Neural cell (in vitro differentiated cells): ENCODE measurements at regions not wholly inside any gene's neighbourhood (a gene's known extent, or its start where the extent isn't known, plus 50 kb on each side); places are given as distances from the start of the nearest gene placed in this dataset.

ENCODE experiments used
- H2AFZ ChIP-seq: fragments of 200-600, 300-800 bp; sonication (generic), shearing (Covaris generic); 2 replicates; pipeline ENCODE4 v1.6.0; 2014; ENCODE audit warnings: low read depth, mild to moderate bottlenecking, antibody characterized with exemption, low read length, moderate library complexity
- H3F3A ChIP-seq: fragments of 200-600 bp; shearing (Covaris generic); 2 replicates; pipeline ENCODE4 v1.6.1; 2016; ENCODE audit warnings: mild to moderate bottlenecking, moderate library complexity, mixed read lengths, antibody characterized with exemption, low read length; ENCODE audit not compliant: insufficient read depth, poor library complexity, severe bottlenecking
- H3K27ac ChIP-seq: fragments of 200-600, 300-800 bp; sonication (generic), shearing (Covaris generic); 2 replicates; pipeline ENCODE4 v1.5.1; 2014; ENCODE audit warnings: mild to moderate bottlenecking, low read length, moderate library complexity
- H3K27me3 ChIP-seq: fragments of 300-800, 200-600 bp; sonication (generic), shearing (Covaris generic); 2 replicates; pipeline ENCODE4 v1.6.0; 2014; ENCODE audit warnings: mild to moderate bottlenecking, low read depth, low read length, moderate library complexity; ENCODE audit not compliant: insufficient read depth
- H3K36me3 ChIP-seq: fragments of 300-800, 200-600 bp; sonication (generic), shearing (Covaris generic); 2 replicates; pipeline ENCODE4 v1.5.1; 2014; ENCODE audit warnings: mild to moderate bottlenecking, antibody characterized with exemption, low read length, moderate library complexity; ENCODE audit not compliant: insufficient read depth
- H3K4me2 ChIP-seq: fragments of 300-800, 200-600 bp; sonication (generic), shearing (Covaris generic); 2 replicates; pipeline ENCODE4 v1.6.0; 2014; ENCODE audit warnings: mild to moderate bottlenecking, low read length
- H3K4me3 ChIP-seq: fragments of 300-800, 200-600 bp; sonication (generic), shearing (Covaris generic); 2 replicates; pipeline ENCODE4 v1.5.1; 2014; ENCODE audit warnings: mild to moderate bottlenecking, low read length, moderate library complexity
- H3K79me2 ChIP-seq: fragments of 200-600 bp; shearing (Covaris generic); replicated peaks from 2 replicates; pipeline ENCODE4 v1.6.0; 2014; ENCODE audit warnings: mild to moderate bottlenecking, low read length, moderate library complexity; ENCODE audit not compliant: insufficient read depth
- H3K9ac ChIP-seq: fragments of 300-800, 200-600 bp; sonication (generic), shearing (Covaris generic); 2 replicates; pipeline ENCODE4 v1.6.1; 2016; ENCODE audit warnings: mild to moderate bottlenecking, low read length, mixed read lengths
- H3K9me2 ChIP-seq: fragments of 200-600 bp; shearing (Covaris generic); 2 replicates; pipeline ENCODE4 v1.6.1; 2016; ENCODE audit warnings: mild to moderate bottlenecking, low read length, mixed read lengths; ENCODE audit not compliant: insufficient read depth
- H3K9me3 ChIP-seq: fragments of 200-600, 300-800 bp; sonication (generic), shearing (Covaris generic); 2 replicates; pipeline ENCODE4 v1.6.1; 2016; ENCODE audit warnings: mild to moderate bottlenecking, mixed run types, low read length, moderate library complexity, mixed read lengths
- H4K20me1 ChIP-seq: fragments of 200-600 bp; shearing (Covaris generic); 2 replicates; pipeline ENCODE4 v1.6.1; 2016; ENCODE audit warnings: mild to moderate bottlenecking, mixed run types; ENCODE audit not compliant: insufficient read depth
- EP300 ChIP-seq: fragments of 450-650 bp; conservative IDR thresholded peaks from 2 replicates; pipeline ENCODE4 v1.6.1; 2014; ENCODE audit warnings: antibody characterized with exemption, mild to moderate bottlenecking, moderate library complexity; ENCODE audit not compliant: poor library complexity, severe bottlenecking
- POLR2AphosphoS5 ChIP-seq: IDR thresholded peaks from 2 replicates; pipeline ENCODE4 v1.6.1; 2012
- RAD21 ChIP-seq: fragments of 450-650 bp; conservative IDR thresholded peaks from 2 replicates; pipeline ENCODE4 v1.6.1; 2014; ENCODE audit warnings: antibody characterized with exemption, mild to moderate bottlenecking, moderate library complexity
- SMC3 ChIP-seq: fragments of 450-650 bp; conservative IDR thresholded peaks from 2 replicates; pipeline ENCODE4 v1.6.1; 2014; ENCODE audit warnings: antibody characterized with exemption, mild to moderate bottlenecking, moderate library complexity; ENCODE audit not compliant: poor library complexity
- TAF1 ChIP-seq: IDR thresholded peaks from 2 replicates; pipeline ENCODE4 v1.6.1; 2012; ENCODE audit warnings: low read depth
- TF ChIP-seq, protein P1 (sequence below): fragments of 450-650 bp; IDR thresholded peaks from 2 replicates; pipeline ENCODE4 v1.5.1; 2014; ENCODE audit warnings: antibody characterized with exemption, mild to moderate bottlenecking, moderate library complexity; ENCODE audit not compliant: poor library complexity, severe bottlenecking
- TF ChIP-seq, protein P2 (sequence below): IDR thresholded peaks from 2 replicates; pipeline ENCODE4 v1.6.1; 2012; ENCODE audit warnings: borderline replicate concordance

DNA sequence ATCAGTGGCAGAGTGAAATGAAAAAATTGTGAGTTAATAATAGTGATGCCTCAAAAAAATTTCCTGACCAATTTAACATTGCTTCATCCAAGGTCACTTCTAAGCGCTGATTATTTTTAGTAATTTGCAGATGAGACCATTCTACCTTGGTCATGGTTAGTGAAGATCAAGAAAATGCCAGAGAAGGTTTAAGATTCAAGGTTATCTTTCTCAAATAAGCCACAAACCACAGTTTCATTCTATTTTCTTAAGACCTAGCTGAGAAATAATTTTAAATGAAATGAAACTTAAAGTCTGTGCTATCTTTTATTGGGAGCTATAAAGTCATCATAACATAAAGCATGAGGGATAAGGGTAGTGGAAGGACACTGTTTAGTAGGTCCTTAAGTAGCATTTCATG is 353.9 kb upstream of the NAALADL2 start:
- no peaks in the 10 kb centered on the region for H3F3A ChIP-seq
- no peaks in the 10 kb centered on the region for H3K79me2 ChIP-seq
- no peak overlapping the region for H3K9ac ChIP-seq
- H3K36me3 ChIP-seq: no peaks in the 10 kb centered on the region
- H3K4me3 ChIP-seq: no peak overlapping the region
- no peak for TF ChIP-seq RAD21
- TF ChIP-seq, protein P1, sequence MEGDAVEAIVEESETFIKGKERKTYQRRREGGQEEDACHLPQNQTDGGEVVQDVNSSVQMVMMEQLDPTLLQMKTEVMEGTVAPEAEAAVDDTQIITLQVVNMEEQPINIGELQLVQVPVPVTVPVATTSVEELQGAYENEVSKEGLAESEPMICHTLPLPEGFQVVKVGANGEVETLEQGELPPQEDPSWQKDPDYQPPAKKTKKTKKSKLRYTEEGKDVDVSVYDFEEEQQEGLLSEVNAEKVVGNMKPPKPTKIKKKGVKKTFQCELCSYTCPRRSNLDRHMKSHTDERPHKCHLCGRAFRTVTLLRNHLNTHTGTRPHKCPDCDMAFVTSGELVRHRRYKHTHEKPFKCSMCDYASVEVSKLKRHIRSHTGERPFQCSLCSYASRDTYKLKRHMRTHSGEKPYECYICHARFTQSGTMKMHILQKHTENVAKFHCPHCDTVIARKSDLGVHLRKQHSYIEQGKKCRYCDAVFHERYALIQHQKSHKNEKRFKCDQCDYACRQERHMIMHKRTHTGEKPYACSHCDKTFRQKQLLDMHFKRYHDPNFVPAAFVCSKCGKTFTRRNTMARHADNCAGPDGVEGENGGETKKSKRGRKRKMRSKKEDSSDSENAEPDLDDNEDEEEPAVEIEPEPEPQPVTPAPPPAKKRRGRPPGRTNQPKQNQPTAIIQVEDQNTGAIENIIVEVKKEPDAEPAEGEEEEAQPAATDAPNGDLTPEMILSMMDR: no peak
- H3K9me2 ChIP-seq: no peaks in the 10 kb centered on the region
- H3K27ac ChIP-seq: no peak overlapping the region
- H3K27me3 ChIP-seq: no peaks in the 10 kb centered on the region
- H2AFZ ChIP-seq: no peak overlapping the region
- H4K20me1 ChIP-seq: no peaks in the 10 kb centered on the region
- no peaks in the 10 kb centered on the region for H3K9me3 ChIP-seq
- no peak overlapping the region for H3K4me2 ChIP-seq

DNA sequence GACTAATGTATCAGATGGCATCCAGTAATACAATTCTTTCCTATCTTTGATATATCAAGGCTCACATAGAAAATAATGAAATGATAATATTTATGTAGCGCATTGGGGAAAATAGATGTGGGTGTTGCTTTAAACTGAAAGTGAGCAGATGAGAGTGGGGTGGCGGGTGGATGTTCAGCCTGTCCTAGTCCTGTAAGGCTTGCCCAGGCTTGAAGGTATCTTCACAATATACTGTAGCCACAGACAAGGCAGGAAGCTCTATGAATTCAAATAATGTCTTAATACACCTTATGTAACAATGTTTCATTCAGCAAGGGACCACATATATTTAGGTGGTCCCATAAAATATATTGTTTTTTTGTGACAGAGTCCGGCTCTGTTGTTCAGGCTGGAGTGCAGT is 334.9 kb upstream of the NAALADL2 start:
- H3K9me2 ChIP-seq: no peaks in the 10 kb centered on the region
- H3K27me3 ChIP-seq: no peaks in the 10 kb centered on the region
- H3K27ac ChIP-seq: no peak overlapping the region
- TF ChIP-seq, protein P2, sequence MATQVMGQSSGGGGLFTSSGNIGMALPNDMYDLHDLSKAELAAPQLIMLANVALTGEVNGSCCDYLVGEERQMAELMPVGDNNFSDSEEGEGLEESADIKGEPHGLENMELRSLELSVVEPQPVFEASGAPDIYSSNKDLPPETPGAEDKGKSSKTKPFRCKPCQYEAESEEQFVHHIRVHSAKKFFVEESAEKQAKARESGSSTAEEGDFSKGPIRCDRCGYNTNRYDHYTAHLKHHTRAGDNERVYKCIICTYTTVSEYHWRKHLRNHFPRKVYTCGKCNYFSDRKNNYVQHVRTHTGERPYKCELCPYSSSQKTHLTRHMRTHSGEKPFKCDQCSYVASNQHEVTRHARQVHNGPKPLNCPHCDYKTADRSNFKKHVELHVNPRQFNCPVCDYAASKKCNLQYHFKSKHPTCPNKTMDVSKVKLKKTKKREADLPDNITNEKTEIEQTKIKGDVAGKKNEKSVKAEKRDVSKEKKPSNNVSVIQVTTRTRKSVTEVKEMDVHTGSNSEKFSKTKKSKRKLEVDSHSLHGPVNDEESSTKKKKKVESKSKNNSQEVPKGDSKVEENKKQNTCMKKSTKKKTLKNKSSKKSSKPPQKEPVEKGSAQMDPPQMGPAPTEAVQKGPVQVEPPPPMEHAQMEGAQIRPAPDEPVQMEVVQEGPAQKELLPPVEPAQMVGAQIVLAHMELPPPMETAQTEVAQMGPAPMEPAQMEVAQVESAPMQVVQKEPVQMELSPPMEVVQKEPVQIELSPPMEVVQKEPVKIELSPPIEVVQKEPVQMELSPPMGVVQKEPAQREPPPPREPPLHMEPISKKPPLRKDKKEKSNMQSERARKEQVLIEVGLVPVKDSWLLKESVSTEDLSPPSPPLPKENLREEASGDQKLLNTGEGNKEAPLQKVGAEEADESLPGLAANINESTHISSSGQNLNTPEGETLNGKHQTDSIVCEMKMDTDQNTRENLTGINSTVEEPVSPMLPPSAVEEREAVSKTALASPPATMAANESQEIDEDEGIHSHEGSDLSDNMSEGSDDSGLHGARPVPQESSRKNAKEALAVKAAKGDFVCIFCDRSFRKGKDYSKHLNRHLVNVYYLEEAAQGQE: no peak
- H3K9me3 ChIP-seq: no peaks in the 10 kb centered on the region
- no peak overlapping the region for H3K9ac ChIP-seq
- no peaks in the 10 kb centered on the region for H4K20me1 ChIP-seq
- H3K79me2 ChIP-seq: no peaks in the 10 kb centered on the region
- H3K4me2 ChIP-seq: no peak overlapping the region
- no peak overlapping the region for H3K4me3 ChIP-seq
- no peaks in the 10 kb centered on the region for H3K36me3 ChIP-seq
- no peaks in the 10 kb centered on the region for H3F3A ChIP-seq
- no peak overlapping the region for H2AFZ ChIP-seq

DNA sequence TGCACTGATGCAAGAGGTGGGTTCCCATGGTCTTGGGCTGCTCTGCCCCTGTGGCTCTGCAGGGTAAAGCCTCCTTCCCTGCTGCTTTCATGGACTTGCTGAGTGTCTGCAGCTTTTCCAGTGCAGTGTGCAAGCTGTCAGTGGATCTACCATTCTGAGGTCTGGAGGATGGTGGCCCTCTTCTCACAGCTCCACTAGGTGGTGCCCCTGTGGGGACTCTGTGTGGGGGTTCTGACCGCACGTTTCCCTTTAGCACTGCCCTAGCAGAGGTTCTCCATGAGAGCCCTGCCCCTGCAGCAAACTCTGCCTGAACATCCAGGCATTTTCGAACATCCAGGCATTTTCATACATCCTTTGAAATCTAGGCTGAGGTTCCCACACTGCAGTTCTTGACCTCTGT is 329.8 kb upstream of the NAALADL2 start:
- Histone ChIP-seq H3F3A (no peaks in the 10 kb centered on the region), H3K27me3 (no peaks in the 10 kb centered on the region), H3K4me2 (no peak overlapping the region), H3K9ac (no peak overlapping the region), H4K20me1 (no peaks in the 10 kb centered on the region), H3K36me3 (no peaks in the 10 kb centered on the region), H3K9me2 (no peaks in the 10 kb centered on the region), H2AFZ (no peak overlapping the region), H3K79me2 (no peaks in the 10 kb centered on the region), H3K4me3 (no peak overlapping the region), H3K27ac (no peak overlapping the region), H3K9me3 (no peaks in the 10 kb centered on the region)
- TF ChIP-seq POLR2AphosphoS5 (no peak), TAF1 (no peak), SMC3 (no peak), RAD21 (no peak), EP300 (no peak)
- TF ChIP-seq, protein P1: no peak
- TF ChIP-seq, protein P2: no peak
